ENCODE measurements at regions not wholly inside any gene's neighbourhood (a gene's known extent, or its start where the extent isn't known, plus 50 kb on each side); places are given as distances from the start of the nearest gene placed in this dataset.

GRCh38 chr5:17808566-17808965, 174.3 kb downstream of the TAF11L14 start:
- no peaks in the 10 kb centered on the region for H3K27me3 Mint-ChIP-seq (ENCODE audit: low read depth)
- DNase-seq (ENCODE audit: low spot score), result no peak
- H3K27ac Mint-ChIP-seq, result no peak overlapping the region

GRCh38 chr5:17810734-17811133, 176.5 kb downstream of the TAF11L14 start:
- Mint-ChIP-seq H3K36me3 (ENCODE audit: low read depth) (no peaks in the 10 kb centered on the region), H3K4me1 (ENCODE audit: low read depth) (no peaks in the 10 kb centered on the region), H3K4me3 (ENCODE audit: low read depth) (no peak overlapping the region), H3K27me3 (ENCODE audit: low read depth) (no peaks in the 10 kb centered on the region), H3K27ac (no peak overlapping the region), H3K9me3 (peaks cover 23% of the 10 kb centered on the region)
- no peak for DNase-seq (ENCODE audit: low spot score)
- intact Hi-C loops (cut with micrococcal nuclease), result loop anchor here (10.0 kb wide), 1 partner anchor 954 kb away; no protein-coding TSS in a partner anchor

More at GRCh38 chr5:17808566-17808965, 174.3 kb downstream of the TAF11L14 start:
- Mint-ChIP-seq H3K9me3 (peaks cover 27% of the 10 kb centered on the region), H3K36me3 (ENCODE audit: low read depth) (no peaks in the 10 kb centered on the region), H3K4me1 (ENCODE audit: low read depth) (no peaks in the 10 kb centered on the region), H3K4me3 (ENCODE audit: low read depth) (no peak overlapping the region)
- intact Hi-C loops (cut with micrococcal nuclease), result no loop called here

GRCh38 chr5:17813214-17813613, 179.0 kb downstream of the TAF11L14 start:
- intact Hi-C loops (cut with micrococcal nuclease), result loop anchor here (10.0 kb wide), 1 partner anchor 952 kb away; no protein-coding TSS in a partner anchor
- no peaks in the 10 kb centered on the region for H3K4me1 Mint-ChIP-seq (ENCODE audit: low read depth)
- H3K4me3 Mint-ChIP-seq (ENCODE audit: low read depth), result no peak overlapping the region
- H3K27me3 Mint-ChIP-seq (ENCODE audit: low read depth), result no peaks in the 10 kb centered on the region
- DNase-seq (ENCODE audit: low spot score), result no peak
- H3K36me3 Mint-ChIP-seq (ENCODE audit: low read depth), result no peaks in the 10 kb centered on the region
- H3K9me3 Mint-ChIP-seq, result peaks cover 16% of the 10 kb centered on the region
- H3K27ac Mint-ChIP-seq, result no peak overlapping the region

- H3K36me3 Mint-ChIP-seq (ENCODE audit: low read depth), result no peaks in the 10 kb centered on the region
These were observed 182.2 kb downstream of the TAF11L14 start for GRCh38 chr5:17816505-17816904.

GRCh38 chr5:17816944-17817343, 182.7 kb downstream of the TAF11L14 start:
- Mint-ChIP-seq H3K9me3 (peaks cover 34% of the 10 kb centered on the region), H3K4me3 (ENCODE audit: low read depth) (no peak overlapping the region), H3K27ac (no peak overlapping the region), H3K27me3 (ENCODE audit: low read depth) (no peaks in the 10 kb centered on the region), H3K4me1 (ENCODE audit: low read depth) (no peaks in the 10 kb centered on the region), H3K36me3 (ENCODE audit: low read depth) (no peaks in the 10 kb centered on the region)
- intact Hi-C loops (cut with micrococcal nuclease), result loop anchor here (10.0 kb wide), 1 partner anchor 948 kb away; no protein-coding TSS in a partner anchor
- no peak for DNase-seq (ENCODE audit: low spot score)

More at GRCh38 chr5:17816505-17816904, 182.2 kb downstream of the TAF11L14 start:
- Mint-ChIP-seq H3K27me3 (ENCODE audit: low read depth) (no peaks in the 10 kb centered on the region), H3K4me3 (ENCODE audit: low read depth) (no peak overlapping the region), H3K4me1 (ENCODE audit: low read depth) (no peaks in the 10 kb centered on the region), H3K9me3 (peaks cover 34% of the 10 kb centered on the region), H3K27ac (no peak overlapping the region)
- DNase-seq (ENCODE audit: low spot score), result no peak
- intact Hi-C loops (cut with micrococcal nuclease), result loop anchor here (10.0 kb wide), 1 partner anchor 948 kb away; no protein-coding TSS in a partner anchor

GRCh38 chr5:17817990-17818389, 183.7 kb downstream of the TAF11L14 start:
- H3K4me1 Mint-ChIP-seq (ENCODE audit: low read depth), result no peaks in the 10 kb centered on the region
- H3K4me3 Mint-ChIP-seq (ENCODE audit: low read depth), result no peak overlapping the region
- H3K27me3 Mint-ChIP-seq (ENCODE audit: low read depth), result no peaks in the 10 kb centered on the region
- no peak overlapping the region for H3K27ac Mint-ChIP-seq
- intact Hi-C loops (cut with micrococcal nuclease), result loop anchor here (10.0 kb wide), 1 partner anchor 947 kb away; no protein-coding TSS in a partner anchor
- DNase-seq (ENCODE audit: low spot score), result no peak
- peaks cover 30% of the 10 kb centered on the region for H3K9me3 Mint-ChIP-seq
- H3K36me3 Mint-ChIP-seq (ENCODE audit: low read depth), result no peaks in the 10 kb centered on the region

- DNase-seq (ENCODE audit: low spot score), result no peak
- no peak overlapping the region for H3K27ac Mint-ChIP-seq
- H3K4me3 Mint-ChIP-seq (ENCODE audit: low read depth), result no peak overlapping the region
- H3K9me3 Mint-ChIP-seq, result peaks cover 44% of the 10 kb centered on the region
- no peaks in the 10 kb centered on the region for H3K36me3 Mint-ChIP-seq (ENCODE audit: low read depth)
- no peaks in the 10 kb centered on the region for H3K27me3 Mint-ChIP-seq (ENCODE audit: low read depth)
- no peaks in the 10 kb centered on the region for H3K4me1 Mint-ChIP-seq (ENCODE audit: low read depth)
- intact Hi-C loops (cut with micrococcal nuclease), result loop anchor here (10.0 kb wide), 1 partner anchor 945 kb away; no protein-coding TSS in a partner anchor
These were observed 185.5 kb downstream of the TAF11L14 start for GRCh38 chr5:17819783-17820182.

GRCh38 chr5:17828681-17829080, 194.4 kb downstream of the TAF11L14 start:
- H3K27ac Mint-ChIP-seq, result no peak overlapping the region
- H3K27me3 Mint-ChIP-seq (ENCODE audit: low read depth), result no peaks in the 10 kb centered on the region
- no peaks in the 10 kb centered on the region for H3K36me3 Mint-ChIP-seq (ENCODE audit: low read depth)
- peaks cover 29% of the 10 kb centered on the region for H3K9me3 Mint-ChIP-seq
- intact Hi-C loops (cut with micrococcal nuclease), result no loop called here
- H3K4me1 Mint-ChIP-seq (ENCODE audit: low read depth), result no peaks in the 10 kb centered on the region
- no peak overlapping the region for H3K4me3 Mint-ChIP-seq (ENCODE audit: low read depth)
- DNase-seq (ENCODE audit: low spot score), result no peak

DNA sequence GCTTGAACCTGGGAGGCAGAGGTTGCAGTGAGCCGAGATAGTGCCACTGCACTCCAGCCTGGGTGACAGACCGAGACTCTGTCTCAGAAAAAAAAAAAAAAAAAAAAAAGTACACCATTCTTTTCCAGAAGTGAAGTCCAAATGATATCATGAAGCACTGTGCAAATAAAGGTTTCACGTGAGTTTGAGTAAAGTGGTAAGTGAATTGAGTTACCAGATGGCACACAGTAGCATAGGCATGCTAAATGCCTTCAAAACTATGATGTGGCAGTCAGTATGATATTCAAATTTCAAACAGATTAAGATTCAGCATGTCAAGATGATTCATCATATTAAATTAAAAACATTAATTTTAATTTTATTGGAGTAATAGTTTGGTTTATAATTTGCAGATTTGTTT, 195.2 kb downstream of the TAF11L14 start:
- Mint-ChIP-seq H3K4me3 (ENCODE audit: low read depth) (no peak overlapping the region), H3K4me1 (ENCODE audit: low read depth) (no peaks in the 10 kb centered on the region), H3K27ac (no peak overlapping the region), H3K27me3 (ENCODE audit: low read depth) (no peaks in the 10 kb centered on the region), H3K36me3 (ENCODE audit: low read depth) (no peaks in the 10 kb centered on the region), H3K9me3 (peaks cover 22% of the 10 kb centered on the region)
- intact Hi-C loops (cut with micrococcal nuclease), result no loop called here
- no peak for DNase-seq (ENCODE audit: low spot score)

DNA sequence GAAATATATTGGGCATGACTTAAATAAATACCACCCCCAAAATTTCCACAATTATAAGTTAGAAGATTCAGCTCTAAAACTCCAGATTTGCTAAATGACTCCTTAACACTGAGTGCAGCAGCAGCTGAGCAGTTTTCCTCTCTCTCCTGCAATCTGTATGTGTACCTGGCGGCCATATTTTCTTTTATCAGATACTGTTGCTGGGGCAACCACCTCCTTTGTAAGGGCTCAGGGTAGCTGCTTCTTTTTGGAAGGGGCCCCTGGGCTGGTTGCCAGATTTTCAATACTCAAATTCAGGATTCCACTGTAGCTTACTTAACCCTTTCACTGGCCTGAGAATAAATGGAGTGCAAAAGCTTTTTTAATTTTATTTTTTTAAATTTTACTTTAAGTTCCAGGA, 197.0 kb downstream of the TAF11L14 start:
- H3K9me3 Mint-ChIP-seq, result peaks cover 19% of the 10 kb centered on the region
- DNase-seq (ENCODE audit: low spot score), result no peak
- intact Hi-C loops (cut with micrococcal nuclease), result no loop called here
- no peaks in the 10 kb centered on the region for H3K4me1 Mint-ChIP-seq (ENCODE audit: low read depth)
- H3K4me3 Mint-ChIP-seq (ENCODE audit: low read depth), result no peak overlapping the region
- no peaks in the 10 kb centered on the region for H3K27me3 Mint-ChIP-seq (ENCODE audit: low read depth)
- H3K27ac Mint-ChIP-seq, result no peak overlapping the region
- no peaks in the 10 kb centered on the region for H3K36me3 Mint-ChIP-seq (ENCODE audit: low read depth)

- intact Hi-C loops (cut with micrococcal nuclease), result no loop called here
- Mint-ChIP-seq H3K27ac (no peak overlapping the region), H3K4me3 (ENCODE audit: low read depth) (no peak overlapping the region), H3K36me3 (ENCODE audit: low read depth) (no peaks in the 10 kb centered on the region), H3K9me3 (peaks cover 28% of the 10 kb centered on the region), H3K4me1 (ENCODE audit: low read depth) (no peaks in the 10 kb centered on the region), H3K27me3 (ENCODE audit: low read depth) (no peaks in the 10 kb centered on the region)
- DNase-seq (ENCODE audit: low spot score), result no peak
These were observed 198.9 kb downstream of the TAF11L14 start for GRCh38 chr5:17832949-17833745.

DNA sequence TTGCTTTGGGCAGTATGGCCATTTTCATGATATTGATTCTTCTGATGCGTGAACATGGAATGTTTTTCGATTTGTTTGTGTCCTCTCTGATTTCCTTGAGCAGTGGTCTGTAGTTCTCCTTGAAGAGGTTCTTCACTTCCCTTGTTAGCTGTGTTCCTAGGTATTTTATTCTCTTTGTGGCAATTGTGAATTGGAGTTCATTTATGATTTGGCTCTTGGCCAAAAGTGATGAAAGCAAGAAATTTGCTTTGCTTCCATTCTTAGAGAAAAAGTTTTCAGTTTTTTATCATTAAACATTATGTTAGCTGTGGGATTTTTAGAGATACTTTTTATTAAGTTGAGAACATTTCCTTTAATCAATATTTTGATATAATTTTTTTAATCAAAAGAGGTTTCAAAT, 203.5 kb downstream of the TAF11L14 start:
- Mint-ChIP-seq H3K4me3 (ENCODE audit: low read depth) (no peak overlapping the region), H3K27me3 (ENCODE audit: low read depth) (no peaks in the 10 kb centered on the region)

DNA sequence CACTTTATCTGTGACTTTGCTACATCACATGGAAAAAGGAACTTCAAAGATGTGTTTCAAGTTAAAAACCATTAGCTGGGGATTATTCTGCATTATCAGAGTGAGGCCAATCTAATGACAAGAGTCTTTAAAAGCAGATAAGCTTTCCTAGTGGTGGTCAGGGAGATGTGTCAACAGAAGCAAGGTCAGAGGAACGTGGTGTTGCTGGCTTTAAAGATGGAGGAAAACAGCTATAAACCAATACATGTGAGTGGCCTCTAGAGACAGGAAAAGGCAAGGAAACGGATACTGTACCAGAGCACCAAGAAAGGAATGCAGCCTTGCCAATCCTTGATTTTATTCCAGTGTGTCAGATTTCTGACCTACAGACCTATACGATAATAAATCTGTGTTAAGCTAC, 204.2 kb downstream of the TAF11L14 start:
- no peak overlapping the region for H3K4me3 Mint-ChIP-seq (ENCODE audit: low read depth)
- H3K36me3 Mint-ChIP-seq (ENCODE audit: low read depth), result no peaks in the 10 kb centered on the region
- H3K27ac Mint-ChIP-seq, result no peak overlapping the region
- intact Hi-C loops (cut with micrococcal nuclease), result no loop called here
- peaks cover 34% of the 10 kb centered on the region for H3K9me3 Mint-ChIP-seq
- no peaks in the 10 kb centered on the region for H3K27me3 Mint-ChIP-seq (ENCODE audit: low read depth)
- DNase-seq (ENCODE audit: low spot score), result no peak
- no peaks in the 10 kb centered on the region for H3K4me1 Mint-ChIP-seq (ENCODE audit: low read depth)

More for the DNA sequence above, 203.5 kb downstream of the TAF11L14 start:
- intact Hi-C loops (cut with micrococcal nuclease), result no loop called here
- Mint-ChIP-seq H3K4me1 (ENCODE audit: low read depth) (no peaks in the 10 kb centered on the region), H3K27ac (no peak overlapping the region), H3K9me3 (peaks cover 36% of the 10 kb centered on the region), H3K36me3 (ENCODE audit: low read depth) (no peaks in the 10 kb centered on the region)
- no peak for DNase-seq (ENCODE audit: low spot score)

Data from activated T-helper 2 cell treated with anti-CD3 and anti-CD28 coated beads, Interferon-gamma antibody, Interleukin-2, Interleukin-4, amounts not matched to agents 10 μg/mL and 5 μg/mL and 100 μg/mL, durations not matched to agents 14 hours and 24 hours and 36 hours (primary cell).